CD4-positive, alpha-beta memory T cell (primary cell): ENCODE measurements at regions not wholly inside any gene's neighbourhood (a gene's known extent, or its start where the extent isn't known, plus 50 kb on each side); places are given as distances from the start of the nearest gene placed in this dataset.

ENCODE experiments used
- CTCF ChIA-PET: fragments of 350-600 bp; sonication (Branson Sonifier 250); formaldehyde crosslinking; loops from one replicate; lab custom pipeline; 2021; ENCODE audit warnings: inconsistent platforms; ENCODE audit not compliant: partially characterized antibody; lab: Charles Lee
- POLR2A ChIA-PET: fragments of 350-600 bp; sonication (Branson Sonifier 250); formaldehyde crosslinking; loops from one replicate; lab custom pipeline; 2021; ENCODE audit not compliant: partially characterized antibody; lab: Charles Lee
- DNase-seq, 5 donors: peaks; one replicate each; pipeline versions ENCODE4 v3.0.0 to v3.0.0-alpha.2; 2020 to 2022; ENCODE audit warnings: mixed read lengths in 1 of 5
- H3K27ac ChIP-seq: one replicate; pipeline ENCODE4 v1.7.0; 2013; ENCODE audit warnings: low read depth, low read length
- H3K27me3 ChIP-seq: 2 replicates; pipeline ENCODE4 v1.7.0; 2013; ENCODE audit warnings: mild to moderate bottlenecking, low read length, moderate library complexity; ENCODE audit not compliant: insufficient read depth
- H3K36me3 ChIP-seq: 2 replicates; pipeline ENCODE4 v1.7.0; 2013; ENCODE audit warnings: mild to moderate bottlenecking, low read length, moderate library complexity; ENCODE audit not compliant: insufficient read depth
- H3K4me1 ChIP-seq: 2 replicates; pipeline ENCODE4 v1.7.0; 2013; ENCODE audit warnings: mild to moderate bottlenecking, low read length, moderate library complexity; ENCODE audit not compliant: insufficient read depth
- H3K4me3 ChIP-seq, 2 donors: one replicate each; pipeline ENCODE4 v1.7.0; 2013; ENCODE audit warnings: low read length in 2 of 2, mild to moderate bottlenecking in 1 of 2
- H3K9me3 ChIP-seq, 2 donors: one replicate each; pipeline ENCODE4 v1.7.0; 2013; ENCODE audit warnings: low read length in 2 of 2, control low read depth in 1 of 2; ENCODE audit not compliant: control insufficient read depth in 1 of 2
- H3K27ac Mint-ChIP-seq, 7 donors: one replicate each; pipeline ENCODE4 v1.8.0; 2020 to 2021; ENCODE audit warnings: mixed read lengths in 7 of 7, mild to moderate bottlenecking in 6 of 7, inconsistent platforms in 3 of 7, moderate library complexity in 3 of 7
- H3K27me3 Mint-ChIP-seq, 2 donors: one replicate each; pipeline ENCODE4 v1.8.0; 2020 to 2021; ENCODE audit warnings: mixed read lengths in 2 of 2
- H3K36me3 Mint-ChIP-seq, 2 donors: one replicate each; pipeline ENCODE4 v1.8.0; 2020 to 2021; ENCODE audit warnings: mixed read lengths in 2 of 2, inconsistent platforms in 1 of 2, mild to moderate bottlenecking in 1 of 2
- H3K4me1 Mint-ChIP-seq, 4 donors: one replicate each; pipeline ENCODE4 v1.8.0; 2020 to 2021; ENCODE audit warnings: mixed read lengths in 4 of 4, mild to moderate bottlenecking in 1 of 4
- H3K4me3 Mint-ChIP-seq, 8 donors: one replicate each; pipeline ENCODE4 v1.8.0; 2020 to 2021; ENCODE audit warnings: mixed read lengths in 8 of 8, mild to moderate bottlenecking in 7 of 8, moderate library complexity in 6 of 8, inconsistent platforms in 3 of 8
- H3K9me3 Mint-ChIP-seq, 8 donors: one replicate each; pipeline ENCODE4 v1.8.0; 2020 to 2021; ENCODE audit warnings: mixed read lengths in 8 of 8, mild to moderate bottlenecking in 5 of 8, inconsistent platforms in 3 of 8, moderate library complexity in 1 of 8
- intact Hi-C: fragments of 100-400 bp; cut with micrococcal nuclease; formaldehyde crosslinking; loops from one replicate; pipeline ENCODE4 v1.15.1; 2023

DNA sequence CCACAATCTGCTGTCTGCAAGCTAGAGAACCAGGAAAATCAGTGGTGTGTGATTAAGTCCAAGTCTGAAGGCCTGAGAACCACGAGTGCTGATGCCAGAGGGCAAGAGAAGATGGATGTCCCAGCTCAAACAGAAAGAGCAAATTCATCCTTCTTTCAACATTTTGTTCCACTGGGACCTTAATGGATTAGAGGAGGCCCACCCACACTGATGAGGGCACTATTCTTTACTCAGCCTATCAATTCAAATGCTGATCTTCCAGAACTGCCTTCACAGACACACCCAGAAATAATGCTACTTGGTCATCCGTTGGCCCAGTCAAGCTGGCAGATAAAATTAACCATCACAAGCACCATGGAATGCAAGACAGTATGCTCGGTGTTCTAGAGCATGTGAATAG lies 226.6 kb upstream of the SASH1 start:
- peaks cover 0 to 2% (median 0%) of the 10 kb centered on the region in 8 donors for H3K9me3 Mint-ChIP-seq
- no peak overlapping the region for H3K27ac Mint-ChIP-seq
- ChIA-PET POLR2A (no interaction called here), CTCF (no interaction called here)
- no peaks in the 10 kb centered on the region for H3K27me3 ChIP-seq
- no peak overlapping the region for H3K4me3 ChIP-seq
- no peaks in the 10 kb centered on the region for H3K9me3 ChIP-seq
- DNase-seq, result no peak
- H3K4me3 Mint-ChIP-seq, result no peak overlapping the region
- H3K36me3 Mint-ChIP-seq, result no peaks in the 10 kb centered on the region
- no peaks in the 10 kb centered on the region for H3K4me1 ChIP-seq
- no peaks in the 10 kb centered on the region for H3K36me3 ChIP-seq
- H3K27ac ChIP-seq, result no peak overlapping the region
- intact Hi-C loops, result no loop called here
- H3K4me1 Mint-ChIP-seq, result peaks cover 0 to 3% (median 0%) of the 10 kb centered on the region in 4 donors
- H3K27me3 Mint-ChIP-seq, result peaks cover 0 to 7% of the 10 kb centered on the region in 2 donors

DNA sequence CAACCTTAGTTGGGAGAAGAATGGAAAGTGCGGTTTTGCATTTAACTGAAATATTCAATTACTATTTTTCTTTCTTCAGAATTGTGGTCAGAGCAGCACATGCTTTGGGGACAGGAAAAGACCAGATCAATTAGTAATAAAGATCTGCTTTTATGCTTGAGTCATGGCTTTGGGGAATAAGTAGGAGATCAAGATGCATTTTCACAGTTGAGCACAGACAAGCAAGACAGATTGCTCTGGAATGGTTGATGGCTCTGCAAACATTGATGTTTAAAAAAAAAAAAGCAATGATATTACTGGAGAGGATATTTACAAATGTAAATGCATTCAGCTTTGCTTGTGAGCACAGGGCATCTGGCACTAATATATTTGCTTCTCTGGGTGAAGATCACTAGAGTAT lies 224.4 kb upstream of the SASH1 start:
- ChIA-PET CTCF (no interaction called here), POLR2A (no interaction called here)
- H3K27me3 Mint-ChIP-seq, result peaks cover 0 to 5% of the 10 kb centered on the region in 2 donors
- H3K27me3 ChIP-seq, result no peaks in the 10 kb centered on the region
- H3K36me3 ChIP-seq, result no peaks in the 10 kb centered on the region
- H3K4me1 Mint-ChIP-seq, result peaks cover 0 to 3% (median 0%) of the 10 kb centered on the region in 4 donors
- no peak for DNase-seq
- H3K36me3 Mint-ChIP-seq, result no peaks in the 10 kb centered on the region
- H3K9me3 Mint-ChIP-seq, result peaks cover 0 to 2% (median 0%) of the 10 kb centered on the region in 8 donors
- no peak overlapping the region for H3K4me3 ChIP-seq
- no peaks in the 10 kb centered on the region for H3K4me1 ChIP-seq
- H3K27ac Mint-ChIP-seq, result no peak overlapping the region
- intact Hi-C loops, result no loop called here
- no peak overlapping the region for H3K27ac ChIP-seq
- no peaks in the 10 kb centered on the region for H3K9me3 ChIP-seq
- no peak overlapping the region for H3K4me3 Mint-ChIP-seq

DNA sequence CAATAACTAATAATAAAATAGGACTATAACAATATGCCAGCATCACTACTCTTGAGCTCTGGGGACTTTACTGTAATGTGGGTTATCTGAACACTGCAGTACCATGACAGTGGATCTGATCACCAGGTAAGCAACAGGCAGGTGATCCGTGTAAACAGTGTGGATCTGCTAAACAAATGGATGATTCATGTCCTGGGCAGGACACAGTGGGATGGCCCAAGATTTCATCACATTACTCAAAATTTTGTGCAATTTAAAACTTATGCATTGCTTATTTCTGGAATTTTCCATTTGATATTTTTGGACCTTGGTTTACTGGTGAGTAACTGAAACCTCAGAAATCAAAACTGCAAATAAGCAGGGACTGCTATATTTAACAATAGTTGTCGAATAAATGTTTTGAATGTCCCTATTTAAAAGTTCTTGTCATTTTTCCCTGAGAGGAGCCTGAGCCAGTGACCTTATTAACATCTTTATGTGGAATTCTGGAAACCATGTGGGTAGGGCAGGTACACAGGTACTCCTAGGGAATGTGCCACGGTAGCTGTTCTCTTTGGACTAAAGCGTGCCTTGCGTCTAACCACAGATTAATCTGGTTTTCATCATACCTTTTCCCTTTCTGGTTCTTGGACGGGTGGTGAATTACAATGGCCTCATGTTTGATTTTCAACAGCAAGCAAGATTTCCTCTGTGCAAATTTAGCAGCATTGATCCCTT lies 214.5 kb upstream of the SASH1 start:
- Histone ChIP-seq H3K4me1 (no peaks in the 10 kb centered on the region), H3K4me3 (no peak overlapping the region), H3K27me3 (no peaks in the 10 kb centered on the region), H3K9me3 (no peaks in the 10 kb centered on the region), H3K27ac (no peak overlapping the region), H3K36me3 (no peaks in the 10 kb centered on the region)
- H3K4me1 Mint-ChIP-seq, result no peaks in the 10 kb centered on the region
- ChIA-PET CTCF (interaction anchor here (1.4 kb wide), 1 partner anchor 17 kb away, joined by 4 read pairs; no protein-coding TSS in a partner anchor), POLR2A (no interaction called here)
- no peak overlapping the region for H3K4me3 Mint-ChIP-seq
- peaks cover 0 to 7% of the 10 kb centered on the region in 2 donors for H3K27me3 Mint-ChIP-seq
- H3K36me3 Mint-ChIP-seq, result no peaks in the 10 kb centered on the region
- H3K27ac Mint-ChIP-seq, result no peak overlapping the region
- intact Hi-C loops, result no loop called here
- peaks cover 0 to 2% (median 0%) of the 10 kb centered on the region in 8 donors for H3K9me3 Mint-ChIP-seq
- DNase-seq, result no peak

DNA sequence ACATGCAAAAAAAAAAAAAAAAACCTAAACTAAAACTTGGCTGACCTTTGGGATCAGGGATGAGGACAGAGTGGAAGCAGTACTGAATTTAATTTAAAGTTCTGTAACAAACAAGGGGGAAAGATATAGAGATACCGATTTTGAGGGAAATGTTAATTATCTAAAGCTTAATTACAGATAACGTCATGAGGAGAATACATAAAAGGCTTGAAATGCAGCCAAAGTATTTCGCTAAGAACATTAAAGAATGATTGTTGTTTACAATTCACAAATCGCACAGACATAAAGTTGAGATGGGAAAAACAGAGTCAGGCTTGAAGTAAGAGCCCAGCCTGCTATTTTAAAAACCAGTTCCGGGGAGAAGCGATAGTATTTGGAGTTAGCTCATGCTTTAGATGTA lies 208.0 kb upstream of the SASH1 start:
- Mint-ChIP-seq H3K36me3 (no peaks in the 10 kb centered on the region), H3K4me3 (no peak overlapping the region), H3K9me3 (peaks cover 0 to 15% (median 8%) of the 10 kb centered on the region in 8 donors), H3K27ac (no peak overlapping the region), H3K27me3 (peaks cover 3 to 18% of the 10 kb centered on the region in 2 donors), H3K4me1 (peaks cover 0 to 8% (median 0%) of the 10 kb centered on the region in 4 donors)
- intact Hi-C loops, result no loop called here
- ChIA-PET CTCF (interaction anchor here (1.0 to 2.0 kb wide), 2 partner anchors 10 to 11 kb away, joined by 3 to 7 read pairs; no protein-coding TSS in a partner anchor), POLR2A (no interaction called here)
- H3K27me3 ChIP-seq, result no peaks in the 10 kb centered on the region
- no peaks in the 10 kb centered on the region for H3K4me1 ChIP-seq
- H3K9me3 ChIP-seq, result no peaks in the 10 kb centered on the region
- H3K4me3 ChIP-seq, result no peak overlapping the region
- no peak overlapping the region for H3K27ac ChIP-seq
- DNase-seq, result no peak
- no peaks in the 10 kb centered on the region for H3K36me3 ChIP-seq

DNA sequence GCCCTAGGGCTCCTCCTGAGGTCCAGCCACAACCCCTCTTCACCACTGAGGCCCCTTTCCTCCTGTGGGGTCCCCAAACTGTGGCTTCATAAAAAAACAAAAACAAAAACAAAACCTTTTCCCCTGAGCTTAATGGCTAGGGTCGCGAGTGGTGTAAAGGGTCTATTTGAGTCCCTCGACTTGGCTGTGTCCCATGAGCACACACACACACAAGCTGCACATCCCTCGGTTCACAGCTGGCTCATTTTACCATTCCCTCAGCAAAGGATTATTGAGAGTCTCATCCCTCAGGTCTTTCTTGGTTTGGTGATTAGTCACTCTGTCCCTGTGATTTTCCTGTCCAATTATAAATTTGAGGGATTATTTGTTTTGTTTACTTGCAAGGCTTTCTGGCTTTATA lies 206.1 kb upstream of the SASH1 start:
- ChIA-PET CTCF (interaction anchor here (1.2 kb wide), 1 partner anchor 40 kb away, joined by 4 read pairs; no protein-coding TSS in a partner anchor), POLR2A (no interaction called here)
- Histone ChIP-seq H3K4me1 (no peaks in the 10 kb centered on the region), H3K27ac (no peak overlapping the region), H3K36me3 (no peaks in the 10 kb centered on the region), H3K4me3 (no peak overlapping the region), H3K9me3 (no peaks in the 10 kb centered on the region), H3K27me3 (no peaks in the 10 kb centered on the region)
- peaks cover 0 to 8% (median 0%) of the 10 kb centered on the region in 4 donors for H3K4me1 Mint-ChIP-seq
- no peaks in the 10 kb centered on the region for H3K36me3 Mint-ChIP-seq
- H3K27me3 Mint-ChIP-seq, result peaks cover 3 to 18% of the 10 kb centered on the region in 2 donors
- peaks cover 0 to 13% (median 8%) of the 10 kb centered on the region in 8 donors for H3K9me3 Mint-ChIP-seq
- no peak overlapping the region for H3K27ac Mint-ChIP-seq
- no peak overlapping the region for H3K4me3 Mint-ChIP-seq
- intact Hi-C loops, result no loop called here
- DNase-seq, result no peak

DNA sequence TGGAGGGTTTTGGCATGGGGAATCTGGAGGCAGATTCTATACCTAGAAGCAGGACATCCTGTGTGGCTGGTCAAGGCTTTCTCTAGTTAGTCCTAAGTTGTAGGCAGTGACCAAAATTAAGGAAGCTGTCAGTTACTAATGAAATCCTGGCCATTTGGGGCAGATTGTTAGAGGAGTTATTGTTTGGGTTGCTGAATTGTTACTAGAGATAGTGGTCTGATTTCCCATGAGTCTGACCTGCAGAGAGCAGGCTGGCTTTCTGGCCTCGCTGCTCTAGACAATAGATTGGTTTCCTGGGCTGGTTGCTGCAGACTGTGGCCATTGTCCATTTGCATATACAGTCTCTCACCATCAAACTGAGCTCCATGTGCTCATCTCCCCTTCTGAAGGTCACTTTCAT lies 205.0 kb upstream of the SASH1 start:
- Histone ChIP-seq H3K9me3 (no peaks in the 10 kb centered on the region), H3K4me3 (no peak overlapping the region), H3K27me3 (peaks cover under 1% of the 10 kb centered on the region), H3K4me1 (no peaks in the 10 kb centered on the region), H3K27ac (no peak overlapping the region), H3K36me3 (no peaks in the 10 kb centered on the region)
- Mint-ChIP-seq H3K4me3 (no peak overlapping the region), H3K27me3 (peaks cover 3 to 15% of the 10 kb centered on the region in 2 donors), H3K9me3 (peaks cover 0 to 13% (median 8%) of the 10 kb centered on the region in 8 donors), H3K27ac (no peak overlapping the region), H3K4me1 (peaks cover 0 to 8% (median 0%) of the 10 kb centered on the region in 4 donors), H3K36me3 (no peaks in the 10 kb centered on the region)
- ChIA-PET POLR2A (no interaction called here), CTCF (interaction anchor here (0.8 kb wide), 1 partner anchor 10 kb away, joined by 3 read pairs; no protein-coding TSS in a partner anchor)
- intact Hi-C loops, result no loop called here
- DNase-seq, result no peak

DNA sequence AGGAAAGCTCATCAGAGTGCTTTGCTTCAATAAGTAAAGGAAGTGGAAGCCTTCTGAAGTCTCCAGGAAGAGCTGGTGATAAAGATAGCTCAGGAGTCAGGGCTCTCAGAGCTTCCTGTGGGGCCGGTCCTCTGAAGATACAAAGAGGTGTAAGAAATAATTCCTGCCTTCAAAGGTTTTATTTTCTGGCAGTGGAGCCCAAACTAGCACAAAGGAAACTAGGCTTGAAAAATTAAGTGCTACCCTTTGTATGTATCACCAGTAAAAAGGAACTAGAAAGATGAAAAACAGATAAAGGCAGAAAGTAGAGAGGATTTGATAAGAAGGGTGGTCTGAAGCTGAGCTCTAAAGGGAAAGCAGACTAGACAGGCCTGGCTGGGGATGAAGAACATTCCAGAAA lies 204.1 kb upstream of the SASH1 start:
- no peaks in the 10 kb centered on the region for H3K36me3 Mint-ChIP-seq
- no peak overlapping the region for H3K27ac ChIP-seq
- no peak overlapping the region for H3K4me3 ChIP-seq
- no peaks in the 10 kb centered on the region for H3K4me1 ChIP-seq
- peaks cover 0 to 8% (median 0%) of the 10 kb centered on the region in 4 donors for H3K4me1 Mint-ChIP-seq
- H3K27me3 ChIP-seq, result peaks cover 4% of the 10 kb centered on the region
- no peaks in the 10 kb centered on the region for H3K36me3 ChIP-seq
- ChIA-PET CTCF (interaction anchor here (0.8 to 1.3 kb wide), 2 partner anchors 9 to 29 kb away, joined by 3 read pairs; no protein-coding TSS in a partner anchor), POLR2A (no interaction called here)
- no peak overlapping the region for H3K4me3 Mint-ChIP-seq
- peaks cover 3 to 16% of the 10 kb centered on the region in 2 donors for H3K27me3 Mint-ChIP-seq
- intact Hi-C loops, result no loop called here
- no peak overlapping the region for H3K27ac Mint-ChIP-seq
- peaks cover 0 to 11% (median 7%) of the 10 kb centered on the region in 8 donors for H3K9me3 Mint-ChIP-seq
- DNase-seq, result no peak
- H3K9me3 ChIP-seq, result no peaks in the 10 kb centered on the region
